AG10803 (cell line): ENCODE measurements at regions not wholly inside any gene's neighbourhood (a gene's known extent, or its start where the extent isn't known, plus 50 kb on each side); places are given as distances from the start of the nearest gene placed in this dataset.

Experiments
- DNase-seq: peaks from one replicate; pipeline ENCODE4 v3.0.0; 2010; ENCODE audit warnings: low read depth
- H3K4me3 ChIP-seq: 2 replicates; pipeline ENCODE4 v1.5.1; 2011; ENCODE audit warnings: mild to moderate bottlenecking, low read length, control low read depth
- CTCF ChIP-seq: conservative IDR thresholded peaks from 2 replicates; pipeline ENCODE4 v1.5.1; 2011; ENCODE audit warnings: mild to moderate bottlenecking, low read length, control low read depth, inconsistent platforms

- DNase-seq, result no peak
- no peak for TF ChIP-seq CTCF
Measured at GRCh38 chr11:45486461-45486860, 179.0 kb downstream of the CHST1 start.

GRCh38 chr11:45485070-45485707 is 180.2 kb downstream of the CHST1 start:
- TF ChIP-seq CTCF, result no peak
- DNase-seq, result no peak

More at GRCh38 chr11:45486461-45486860, 179.0 kb downstream of the CHST1 start:
- no peak overlapping the region for H3K4me3 ChIP-seq

GRCh38 chr11:45484326-45484883 is 181.0 kb downstream of the CHST1 start:
- H3K4me3 ChIP-seq, result no peak overlapping the region
- TF ChIP-seq CTCF, result no peak
- no peak for DNase-seq

More at GRCh38 chr11:45485070-45485707, 180.2 kb downstream of the CHST1 start:
- no peak overlapping the region for H3K4me3 ChIP-seq

GRCh38 chr11:45483416-45483815 is 182.0 kb downstream of the CHST1 start:
- DNase-seq, result no peak
- H3K4me3 ChIP-seq, result no peak overlapping the region
- TF ChIP-seq CTCF, result no peak

- no peak for DNase-seq
- no peak overlapping the region for H3K4me3 ChIP-seq
- TF ChIP-seq CTCF, result no peak
Measured at GRCh38 chr11:45482331-45482730, 183.1 kb downstream of the CHST1 start.

GRCh38 chr11:45481026-45481425 is 184.4 kb downstream of the CHST1 start:
- no peak overlapping the region for H3K4me3 ChIP-seq
- DNase-seq, result no peak
- no peak for TF ChIP-seq CTCF

- H3K4me3 ChIP-seq, result no peak overlapping the region
- no peak for TF ChIP-seq CTCF
- DNase-seq, result no peak
Measured at GRCh38 chr11:45477588-45477987, 187.8 kb downstream of the CHST1 start.
